Stimulated activated CD4-positive, alpha-beta T cell treated with anti-CD3 and anti-CD28 coated beads, Interleukin-1b, Interleukin-23, amount 100 ng/mL, for 1 hour (primary cell): ENCODE measurements at regions not wholly inside any gene's neighbourhood (a gene's known extent, or its start where the extent isn't known, plus 50 kb on each side); places are given as distances from the start of the nearest gene placed in this dataset.

Source experiments
- DNase-seq, 2 donors: peaks; one replicate each; pipeline ENCODE4 v3.0.0-alpha.2; 2020; ENCODE audit warnings: low read depth in 2 of 2

GRCh38 chr11:128040603-128041002 is 546.8 kb downstream of the ETS1 start:
- DNase-seq = no peak

GRCh38 chr11:128039140-128040021 is 548.0 kb downstream of the ETS1 start:
- peak; percentile 30 to 33 for DNase-seq

GRCh38 chr11:128036556-128037093 is 550.7 kb downstream of the ETS1 start:
- no peak for DNase-seq

- DNase-seq = no peak
These were observed 551.4 kb downstream of the ETS1 start for GRCh38 chr11:128036006-128036405.

DNA sequence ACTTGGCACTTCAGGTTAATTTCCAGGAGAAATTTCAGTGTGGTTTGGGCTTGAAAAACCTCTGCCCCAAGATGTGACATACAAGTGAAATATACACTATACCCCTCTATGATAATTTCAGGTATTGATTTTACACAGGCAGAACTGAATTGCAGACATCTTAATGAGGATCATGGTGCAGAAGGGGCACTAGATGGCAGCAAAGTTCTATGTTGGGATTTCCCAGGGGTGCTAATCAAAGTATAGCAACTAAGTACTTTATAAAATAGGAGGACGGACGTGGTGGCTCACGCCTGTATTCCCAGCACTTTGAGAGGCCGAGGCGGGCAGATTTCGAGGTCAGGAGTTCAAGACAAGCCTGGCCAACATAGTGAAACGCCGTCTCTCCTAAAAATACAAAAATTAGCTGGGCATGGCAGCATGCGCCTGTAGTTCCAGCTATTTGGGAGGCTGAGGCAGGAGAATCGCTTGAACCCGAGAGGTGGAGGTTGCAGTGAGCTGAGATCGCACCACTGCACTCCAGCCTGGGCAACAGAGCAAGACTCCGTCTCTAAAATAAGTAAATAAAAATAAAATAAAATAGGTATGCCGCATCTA is 555.7 kb downstream of the ETS1 start:
- DNase-seq = peak; percentile 24 to 34

GRCh38 chr11:128029219-128029722 is 558.1 kb downstream of the ETS1 start:
- DNase-seq = no peak

DNA sequence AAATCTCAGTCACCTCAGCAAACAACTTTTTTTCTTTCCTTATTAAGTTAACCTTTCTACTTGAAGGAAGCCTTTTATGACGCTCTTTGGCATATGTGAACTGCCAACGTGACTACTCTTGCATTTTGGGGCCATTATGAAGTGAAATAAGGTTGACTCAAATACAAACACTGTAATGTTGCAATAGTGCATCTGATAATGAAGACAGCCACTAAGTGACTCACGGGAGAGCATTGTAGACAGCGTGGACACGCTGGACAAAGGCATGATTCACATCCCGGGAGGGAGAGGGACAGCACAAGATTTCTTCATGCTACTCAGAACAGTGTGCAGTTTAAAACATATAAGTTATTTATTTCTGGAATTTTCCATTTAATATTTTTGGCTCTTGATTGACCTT is 560.8 kb downstream of the ETS1 start:
- no peak for DNase-seq

GRCh38 chr11:128022761-128023160 is 564.6 kb downstream of the ETS1 start:
- DNase-seq = no peak

- DNase-seq = no peak
These were observed 565.4 kb downstream of the ETS1 start for GRCh38 chr11:128022007-128022368.

DNA sequence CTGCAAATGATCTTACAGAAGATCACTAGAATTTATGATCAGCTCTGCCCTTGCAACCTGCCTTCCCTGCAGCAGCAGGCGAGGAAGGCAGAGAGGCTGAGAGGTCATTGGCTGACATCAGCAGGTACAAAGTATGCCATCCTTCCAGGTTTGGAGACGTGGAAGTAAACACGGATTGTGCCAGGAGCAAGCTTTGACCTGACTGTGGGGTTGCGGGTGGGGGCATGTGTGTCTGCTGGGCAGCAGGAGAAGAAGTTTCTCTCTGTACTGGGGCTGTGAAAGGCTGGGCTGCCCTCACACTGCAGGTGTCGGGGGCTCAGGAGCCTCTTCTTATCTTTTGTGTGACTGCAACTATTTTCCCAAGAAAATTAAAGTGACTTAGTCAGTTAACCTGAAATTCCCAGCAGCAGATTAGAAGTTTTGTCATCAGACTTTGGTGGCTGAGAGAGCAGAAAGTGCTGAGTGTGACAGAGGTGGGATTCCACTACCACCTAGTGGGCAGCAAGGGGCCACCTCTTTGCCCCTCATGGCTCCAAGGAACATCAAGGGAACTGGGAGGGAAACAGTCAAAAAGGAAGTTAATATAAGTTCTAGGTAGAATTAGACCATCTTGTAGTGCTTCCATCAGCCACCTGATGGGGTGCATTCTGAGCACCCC is 565.9 kb downstream of the ETS1 start:
- no peak for DNase-seq

GRCh38 chr11:128018692-128019091 is 568.7 kb downstream of the ETS1 start:
- DNase-seq = no peak

DNA sequence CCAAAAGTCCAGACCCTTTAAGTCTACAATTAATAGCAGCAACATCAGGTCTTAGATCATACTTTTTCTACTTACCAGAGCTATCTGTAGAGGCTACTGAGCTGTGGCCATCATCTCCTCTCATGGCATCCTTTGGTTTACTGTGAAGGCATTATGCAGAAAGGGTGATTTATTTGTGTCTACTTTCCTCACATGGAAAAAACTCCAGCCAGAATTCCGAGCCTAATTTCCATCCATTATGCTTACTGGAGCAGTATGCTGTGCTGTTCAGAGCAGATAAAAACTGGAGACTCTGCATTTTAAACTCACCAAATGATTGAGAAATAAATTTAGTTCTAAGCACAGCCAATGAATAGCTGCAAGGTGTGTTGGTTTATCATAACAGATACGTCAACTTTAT is 581.8 kb downstream of the ETS1 start:
- DNase-seq = no peak

- no peak for DNase-seq
These were observed 588.9 kb downstream of the ETS1 start for GRCh38 chr11:127998421-127998820.

GRCh38 chr11:127997594-127997993 is 589.8 kb downstream of the ETS1 start:
- no peak for DNase-seq

DNA sequence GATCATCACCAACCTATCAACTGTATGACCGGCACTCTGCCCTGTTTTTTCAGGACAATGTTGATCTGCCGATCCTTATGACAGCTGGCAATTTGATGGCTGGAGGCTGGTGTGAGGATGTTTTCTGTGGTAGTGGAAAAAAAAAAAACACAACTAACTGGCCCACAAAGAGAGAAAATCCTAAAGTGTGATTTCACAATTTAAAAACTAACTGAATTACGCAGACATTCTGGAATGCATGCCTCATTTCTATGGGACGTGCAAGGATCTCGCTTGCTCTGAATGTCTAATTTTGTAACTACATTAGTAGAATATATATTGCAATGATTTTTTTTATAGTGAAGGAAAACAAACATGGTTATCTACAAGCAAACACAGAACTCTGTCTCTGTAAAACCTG is 590.5 kb downstream of the ETS1 start:
- no peak for DNase-seq

- no peak for DNase-seq
These were observed 591.4 kb downstream of the ETS1 start for GRCh38 chr11:127995921-127996320.

DNA sequence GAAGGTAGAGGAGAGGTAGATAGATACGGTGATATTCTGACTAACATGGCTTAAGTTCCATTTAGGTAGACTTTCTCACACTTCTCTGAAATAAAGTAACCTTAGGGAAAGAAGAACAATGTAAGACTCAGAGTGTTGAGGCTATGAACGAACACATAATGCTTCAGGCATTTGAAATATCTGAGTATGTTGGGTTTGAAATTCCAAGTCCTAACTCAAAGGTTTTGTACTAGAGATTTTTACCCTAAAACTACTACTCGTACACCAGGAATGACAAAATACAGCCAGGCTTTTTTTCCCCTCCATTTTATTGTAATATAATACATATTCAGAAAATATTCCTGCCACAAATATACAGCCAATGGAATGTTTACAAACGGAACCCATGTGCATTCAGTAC is 592.6 kb downstream of the ETS1 start:
- DNase-seq = no peak

DNA sequence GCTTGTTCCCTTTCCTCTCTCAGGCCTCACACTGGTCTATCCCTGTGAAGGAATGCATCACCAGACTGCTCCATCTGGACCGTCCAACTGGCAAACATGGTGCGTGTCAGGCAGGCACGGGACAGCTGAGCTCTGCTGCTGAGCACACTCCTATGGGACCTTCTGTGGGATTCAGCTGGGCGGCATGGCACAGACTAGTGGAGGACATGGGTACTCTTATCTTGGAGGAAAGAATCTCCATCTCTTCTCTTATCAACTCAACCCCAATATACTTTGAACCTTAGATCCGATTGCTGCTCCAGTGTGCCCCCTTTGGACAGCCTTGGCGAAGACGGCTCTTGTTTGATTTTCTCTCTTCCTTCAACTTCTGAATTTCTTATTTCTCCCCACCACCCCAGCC is 593.6 kb downstream of the ETS1 start:
- no peak for DNase-seq

DNA sequence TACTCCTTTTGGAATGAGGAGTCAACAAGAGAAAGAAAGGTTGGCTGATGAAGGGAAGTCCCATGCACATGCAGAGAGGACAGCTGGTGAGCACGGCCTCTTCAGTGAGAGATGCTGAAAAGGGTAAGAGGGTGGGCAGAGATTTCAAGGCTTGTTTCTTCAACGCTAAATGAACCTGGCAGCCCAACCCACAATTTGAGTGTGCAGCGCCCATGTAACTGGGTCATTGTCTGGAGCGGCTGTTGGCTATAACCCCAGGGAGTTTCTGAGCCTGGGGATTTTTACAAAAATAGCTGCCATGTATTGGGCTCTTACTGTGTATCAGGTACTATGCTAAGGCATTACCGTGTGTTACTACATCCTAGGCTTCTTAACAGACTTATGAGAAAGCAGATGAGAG is 594.1 kb downstream of the ETS1 start:
- DNase-seq = no peak

GRCh38 chr11:127986073-127986472 is 601.3 kb downstream of the ETS1 start:
- DNase-seq = no peak

GRCh38 chr11:127972816-127973215 is 614.5 kb downstream of the ETS1 start:
- no peak for DNase-seq

GRCh38 chr11:127971448-127971847 is 615.9 kb downstream of the ETS1 start:
- no peak for DNase-seq
